ENCODE measurements at regions not wholly inside any gene's neighbourhood (a gene's known extent, or its start where the extent isn't known, plus 50 kb on each side); places are given as distances from the start of the nearest gene placed in this dataset.

DNA sequence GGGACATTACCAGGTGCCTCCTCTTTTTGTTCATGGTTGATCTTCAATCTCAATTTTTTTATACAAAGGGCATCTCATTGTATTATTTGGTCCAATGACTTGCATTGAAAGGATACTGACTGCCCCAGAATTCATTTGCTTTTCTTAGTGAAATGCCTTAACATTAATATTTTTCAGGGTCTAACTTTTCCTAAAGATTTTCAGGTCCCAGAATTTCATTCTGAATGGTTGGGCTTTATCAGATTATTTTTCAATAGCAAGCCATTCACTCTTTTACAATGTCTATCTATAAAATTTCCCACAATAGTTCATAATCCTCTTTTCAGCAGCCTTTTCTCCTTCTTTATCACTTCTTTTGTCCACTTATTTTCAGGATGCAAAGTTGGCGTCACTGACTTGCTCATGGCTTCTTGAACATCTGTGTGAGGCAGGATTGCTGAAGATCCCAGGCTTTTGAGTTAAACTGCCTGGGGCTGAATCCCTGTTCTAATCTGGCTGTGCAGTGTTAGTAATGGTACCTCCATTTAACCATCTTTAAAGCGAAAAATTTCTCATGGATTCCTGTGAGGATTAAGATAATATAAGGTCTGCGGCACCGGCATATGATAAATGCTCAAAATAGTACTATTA, 131.7 kb upstream of the HDAC9 start:
- no peak for DNase-seq (ENCODE audit: low read depth)

DNA sequence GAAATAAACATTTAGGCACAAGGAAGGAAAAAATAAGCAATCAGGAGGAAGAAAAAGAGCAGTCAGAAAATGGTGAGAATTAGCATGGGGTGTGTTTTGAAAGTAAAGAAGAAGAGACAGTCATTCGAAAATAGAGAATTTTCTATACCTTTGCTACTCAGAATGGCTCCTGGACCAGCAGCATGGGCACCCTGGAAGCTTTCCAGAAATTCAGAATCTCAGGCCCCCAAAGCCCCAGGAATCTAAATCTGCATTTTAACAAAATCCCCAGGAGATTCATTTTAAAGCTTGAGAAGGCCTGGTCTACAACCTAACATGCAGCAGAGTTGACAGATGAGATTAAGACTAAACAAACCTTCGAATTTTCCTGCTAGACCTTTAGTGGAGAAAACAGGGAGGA, 131.2 kb upstream of the HDAC9 start:
- DNase-seq (ENCODE audit: low read depth), result no peak

DNA sequence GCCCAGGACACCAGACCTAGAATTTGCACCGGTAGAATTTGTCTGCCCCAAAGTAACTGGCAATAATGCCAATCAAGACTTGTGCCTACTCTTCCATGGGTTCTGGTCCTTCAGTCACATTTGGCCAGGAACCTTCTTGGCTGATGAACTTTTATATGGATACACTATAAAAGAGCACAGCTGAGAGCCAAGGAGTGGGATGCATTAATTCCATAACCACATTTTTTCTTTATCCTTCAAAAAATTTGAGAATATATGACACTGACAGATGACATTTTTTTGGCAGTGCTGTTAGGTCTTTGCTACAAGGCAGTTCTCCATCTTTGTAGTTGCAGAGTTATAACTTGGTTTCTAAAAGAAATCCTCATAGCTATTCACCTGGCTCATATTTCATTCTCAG, 129.2 kb upstream of the HDAC9 start:
- DNase-seq (ENCODE audit: low read depth), result no peak

DNA sequence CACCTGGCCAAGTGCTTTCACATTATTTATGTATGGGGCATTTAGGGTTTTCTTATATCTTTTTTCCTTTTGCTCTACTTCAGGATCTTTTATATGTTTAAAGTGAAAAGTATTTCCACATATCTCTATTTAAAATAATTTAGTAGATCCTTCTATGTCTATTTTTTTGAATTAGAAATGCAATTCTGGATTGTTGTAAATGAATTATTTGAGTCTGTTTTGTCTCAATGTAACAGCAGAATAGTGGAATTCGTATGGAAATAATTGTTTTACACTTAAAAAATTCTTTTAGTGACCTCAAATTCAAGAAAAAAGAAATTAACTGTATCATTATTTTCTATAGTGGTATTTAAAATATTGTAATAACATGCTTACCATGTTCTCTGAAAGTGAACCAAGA, 126.5 kb upstream of the HDAC9 start:
- no peak for DNase-seq (ENCODE audit: low read depth)

DNA sequence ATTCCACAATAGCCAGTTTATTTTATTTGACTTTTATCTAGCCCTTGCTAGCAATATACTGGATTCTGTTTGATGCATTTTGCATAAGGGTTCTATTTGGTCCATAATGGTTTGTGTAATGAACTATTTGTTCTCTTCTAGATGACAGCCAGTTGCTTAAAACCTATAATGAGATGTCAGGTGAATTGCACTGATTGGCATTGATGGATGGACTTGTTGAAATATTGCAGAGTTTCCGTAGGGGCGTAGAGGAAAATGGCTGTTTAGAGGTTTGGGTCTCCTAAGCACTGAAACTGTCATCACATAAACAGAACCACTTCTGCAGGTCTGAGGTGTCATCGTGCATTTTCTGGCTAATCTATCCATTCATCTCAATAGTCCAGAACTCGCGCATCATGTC, 124.9 kb upstream of the HDAC9 start:
- DNase-seq (ENCODE audit: low read depth), result no peak

DNA sequence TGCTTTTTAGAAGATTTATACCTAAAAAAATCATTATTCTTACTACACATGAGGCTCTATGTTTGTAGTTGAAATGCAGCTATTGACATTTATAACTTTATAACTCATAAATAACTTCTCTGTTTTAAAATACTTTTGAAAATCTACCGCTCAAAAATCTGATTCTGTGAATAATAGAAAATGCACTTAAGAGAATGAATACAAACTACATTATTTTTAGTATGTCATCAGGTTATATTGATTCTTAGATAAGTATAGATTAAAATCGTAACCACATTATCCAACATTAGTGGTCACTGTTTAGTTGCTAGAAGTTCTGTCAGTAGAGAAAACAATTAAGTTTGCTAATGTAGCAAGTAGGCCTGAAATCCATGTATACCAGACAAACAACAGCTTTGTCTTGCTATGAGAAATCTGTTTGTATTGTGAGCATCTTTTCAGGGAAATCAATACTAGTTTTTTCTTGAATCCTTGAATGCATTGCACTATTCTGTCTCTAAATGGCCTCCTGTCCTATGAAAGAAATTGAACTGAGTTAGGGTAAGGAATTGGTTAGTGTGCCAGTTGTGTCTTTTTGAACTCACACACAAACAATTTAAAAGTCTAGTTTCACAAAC, 116.5 kb upstream of the HDAC9 start:
- DNase-seq (ENCODE audit: low read depth), result no peak

DNA sequence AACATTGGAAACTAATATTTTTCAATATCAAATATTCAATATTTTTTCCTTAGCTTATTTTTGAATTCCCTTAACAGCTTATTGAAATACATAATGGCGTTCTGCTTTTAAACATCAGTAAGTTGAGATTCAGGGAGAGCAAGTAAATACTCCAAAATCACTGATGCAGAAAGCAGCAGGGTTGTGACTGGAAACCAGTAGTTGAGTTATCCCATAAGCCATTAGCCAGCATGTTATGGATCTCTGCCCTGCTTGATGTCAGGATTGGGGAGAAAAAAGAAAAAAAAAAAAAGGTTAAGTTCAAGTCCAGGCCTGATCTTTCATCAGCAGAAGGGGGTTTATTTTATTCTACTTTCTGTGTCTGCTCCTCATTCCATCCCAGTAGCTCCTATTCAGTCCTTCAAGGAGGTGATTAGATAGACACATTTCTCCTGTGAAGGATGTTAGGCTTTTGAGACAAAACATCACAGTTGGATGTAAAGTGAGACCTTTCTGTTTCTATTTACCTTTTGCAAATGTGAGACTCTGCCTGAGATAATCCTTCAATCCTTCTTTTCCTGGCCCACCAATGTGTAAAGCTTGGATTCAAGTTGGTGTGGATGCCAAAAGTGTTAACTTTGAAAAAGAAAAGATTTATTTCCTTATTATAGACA, 110.9 kb upstream of the HDAC9 start:
- peak; percentile 6 for DNase-seq (ENCODE audit: low read depth)

DNA sequence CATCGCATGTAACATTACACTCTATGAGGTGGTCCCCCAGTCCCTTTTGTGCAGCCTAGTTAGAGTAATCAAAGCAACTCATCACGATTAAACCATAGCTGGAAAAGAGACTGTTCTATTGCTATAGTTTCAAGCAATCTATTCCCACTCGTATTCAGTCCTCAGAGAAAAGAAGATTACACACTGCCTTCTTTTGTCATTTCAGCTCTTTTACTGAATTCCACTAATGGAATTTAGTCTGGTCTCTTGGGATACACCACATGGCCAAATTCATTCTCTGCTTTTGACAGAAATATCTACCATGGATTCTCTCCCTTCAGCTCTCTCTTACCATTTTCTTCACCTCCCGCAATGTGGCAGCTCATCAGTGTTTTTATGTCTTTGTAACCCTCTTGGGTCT, 108.9 kb upstream of the HDAC9 start:
- no peak for DNase-seq (ENCODE audit: low read depth)

DNA sequence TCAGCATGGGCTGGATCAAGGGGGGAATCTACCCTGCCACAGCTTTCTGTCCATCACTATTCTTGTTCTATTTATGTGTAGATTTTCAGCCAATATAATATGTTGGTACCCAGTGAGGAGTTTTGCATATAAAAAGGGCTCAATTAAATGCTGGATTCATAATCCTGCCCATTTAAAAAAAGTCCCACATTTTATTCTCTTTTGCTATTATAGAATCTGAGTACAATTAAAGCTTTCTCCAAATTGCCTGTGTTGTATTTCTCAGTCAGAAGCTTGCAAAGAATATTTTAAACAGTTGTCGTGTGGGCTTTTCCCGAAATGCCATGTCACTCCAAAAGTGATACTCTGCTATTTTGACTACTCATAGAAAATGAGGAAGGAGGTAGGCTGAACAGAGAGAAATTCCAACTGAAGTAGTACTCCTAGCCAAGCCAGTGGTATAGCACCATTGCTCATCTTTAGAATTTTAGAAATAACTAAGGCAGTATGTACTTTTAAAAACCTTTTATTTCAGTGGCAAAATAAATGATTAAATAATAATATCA, 108.3 kb upstream of the HDAC9 start:
- no peak for DNase-seq (ENCODE audit: low read depth)

DNA sequence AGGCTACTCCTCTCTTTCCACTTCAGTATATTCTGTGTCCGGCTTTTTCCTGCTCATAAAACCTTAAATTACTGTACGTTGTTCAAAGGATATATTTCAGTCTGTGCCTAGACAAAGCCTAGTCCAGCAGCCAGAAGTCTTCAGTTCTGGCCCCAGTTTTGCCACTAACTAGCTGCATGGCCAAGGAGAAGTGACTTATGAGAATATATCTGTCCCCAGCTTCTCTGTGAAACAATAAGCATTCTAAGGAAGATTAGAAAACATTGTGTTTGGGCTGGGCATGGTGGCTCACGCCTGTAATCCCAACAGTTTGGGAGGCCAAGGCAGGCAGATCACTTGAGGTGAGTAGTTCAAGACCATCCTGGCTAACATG, 105.0 kb upstream of the HDAC9 start:
- DNase-seq (ENCODE audit: low read depth), result no peak

DNA sequence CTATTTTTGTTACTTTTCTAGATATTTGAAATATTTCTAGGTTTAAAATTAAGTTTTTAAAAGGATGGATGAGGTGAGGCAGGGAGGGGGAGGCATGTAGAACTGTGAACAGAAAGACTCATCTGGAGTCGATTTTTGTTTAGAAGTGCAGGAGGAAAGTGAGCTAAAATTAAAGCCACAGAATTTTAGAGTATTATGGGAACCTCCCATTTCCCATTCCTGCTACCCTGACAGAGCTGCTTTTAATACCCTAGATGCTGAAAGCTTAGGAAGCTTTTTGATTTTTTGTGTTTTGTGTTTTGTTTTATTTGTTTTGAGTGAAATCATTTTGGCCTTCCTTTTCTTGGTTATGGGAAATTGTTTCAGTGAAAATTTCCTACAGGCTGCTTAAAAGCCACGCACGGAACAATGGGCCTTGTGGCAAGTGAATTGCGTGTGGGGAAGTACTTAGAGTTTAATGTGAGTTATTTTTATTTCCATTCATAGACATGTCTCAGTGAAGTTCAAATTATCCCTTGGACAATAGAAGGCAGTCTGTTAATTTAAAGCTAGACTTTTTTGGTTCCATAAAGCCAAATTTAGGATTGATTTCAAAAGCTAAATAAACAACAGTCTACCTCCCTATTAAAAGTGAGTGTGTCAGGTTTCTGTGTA, 102.0 kb upstream of the HDAC9 start:
- DNase-seq (ENCODE audit: low read depth), result no peak

DNA sequence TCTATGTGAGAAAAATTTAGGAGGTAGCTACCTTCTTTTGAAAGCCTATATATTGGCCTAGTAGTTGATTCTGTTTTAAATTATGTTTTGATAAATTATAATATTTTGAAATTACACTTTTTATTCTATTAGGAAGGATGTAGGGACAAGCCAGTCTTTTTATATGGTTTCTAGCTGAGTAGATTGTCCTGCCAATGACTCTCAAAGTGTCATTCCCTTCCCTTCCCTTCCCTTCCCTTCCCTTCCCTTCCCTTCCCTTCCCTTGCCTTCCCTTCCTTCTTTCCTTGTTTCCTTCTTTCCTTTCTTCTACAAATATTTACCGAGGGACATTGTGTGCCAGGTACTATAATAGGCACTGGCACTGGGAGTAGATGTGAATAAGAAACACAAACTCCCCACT, 99.7 kb upstream of the HDAC9 start:
- DNase-seq (ENCODE audit: low read depth), result no peak

DNA sequence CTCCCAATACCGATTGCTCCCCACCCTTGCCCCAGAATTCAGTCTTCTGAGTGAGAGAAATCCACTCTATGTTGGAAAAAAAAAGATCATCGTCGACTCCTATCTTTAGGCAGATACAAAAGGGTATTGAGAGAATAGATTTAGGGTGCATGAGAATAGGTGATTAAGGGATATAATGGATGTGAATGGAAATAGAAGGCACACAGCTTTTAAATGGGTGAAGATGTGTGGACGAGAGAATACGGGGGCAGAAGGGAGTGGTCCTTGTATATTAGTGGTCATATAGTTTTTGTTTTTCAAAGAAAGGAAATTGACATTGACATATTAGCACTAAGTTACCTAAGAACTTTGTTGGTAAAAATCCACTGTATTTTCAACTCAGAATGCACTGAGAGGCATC, 98.6 kb upstream of the HDAC9 start:
- no peak for DNase-seq (ENCODE audit: low read depth)

DNA sequence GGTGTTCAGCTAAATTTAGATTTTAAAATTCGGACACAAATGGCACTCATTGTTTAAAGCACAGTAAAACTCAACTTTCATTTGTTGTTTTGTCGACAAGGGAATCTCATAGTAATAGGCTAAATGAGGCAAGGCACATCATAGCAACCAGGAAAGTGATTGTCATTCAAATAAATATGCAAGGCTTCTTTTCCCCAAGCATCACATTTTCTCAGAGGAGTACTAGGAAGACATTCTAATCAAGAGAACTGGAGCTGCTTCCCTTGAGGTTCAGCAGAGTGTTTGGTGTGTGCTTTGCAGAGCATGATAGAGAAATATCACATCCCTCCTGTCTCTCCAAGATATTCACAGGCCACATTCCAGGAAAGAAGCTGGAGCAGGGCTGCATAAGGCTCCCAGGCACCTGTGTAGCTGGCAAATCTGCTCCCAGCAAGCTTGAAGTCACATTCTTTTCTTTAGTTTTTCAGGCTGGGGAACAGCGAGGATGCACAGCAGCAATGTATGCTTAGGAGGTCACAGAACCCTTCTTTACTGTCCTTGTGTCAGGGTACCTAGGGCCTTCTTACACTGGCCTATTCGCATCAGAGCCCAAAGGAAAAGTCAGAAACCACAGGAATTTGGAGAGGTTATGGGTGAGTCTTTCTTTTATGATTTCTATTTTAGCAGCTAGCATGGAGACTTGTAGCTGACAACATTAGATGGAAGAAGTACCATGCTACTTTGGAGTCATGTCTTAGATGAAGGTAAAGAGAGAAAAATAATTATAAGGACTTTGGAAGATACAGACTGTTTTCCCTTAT, 95.9 kb upstream of the HDAC9 start:
- no peak for DNase-seq (ENCODE audit: low read depth)

DNA sequence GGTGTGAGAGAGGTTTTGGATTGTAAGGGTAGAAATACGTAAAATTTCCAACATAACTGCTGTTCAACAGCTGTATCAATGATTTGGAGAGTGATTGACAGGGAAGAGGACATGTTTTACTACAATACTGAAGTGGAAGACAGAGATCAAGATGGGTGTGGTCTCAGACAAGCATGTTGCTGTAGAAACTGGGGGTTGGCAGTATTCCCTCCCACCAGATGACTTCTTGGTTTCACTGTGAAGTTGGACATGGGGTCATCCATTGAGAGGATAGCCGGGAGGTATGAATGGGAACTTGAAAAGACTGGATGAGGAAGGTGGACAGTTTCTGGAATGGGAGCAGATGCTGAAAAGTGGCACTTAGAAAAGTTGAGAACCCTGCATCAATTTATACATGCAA, 95.3 kb upstream of the HDAC9 start:
- no peak for DNase-seq (ENCODE audit: low read depth)

DNA sequence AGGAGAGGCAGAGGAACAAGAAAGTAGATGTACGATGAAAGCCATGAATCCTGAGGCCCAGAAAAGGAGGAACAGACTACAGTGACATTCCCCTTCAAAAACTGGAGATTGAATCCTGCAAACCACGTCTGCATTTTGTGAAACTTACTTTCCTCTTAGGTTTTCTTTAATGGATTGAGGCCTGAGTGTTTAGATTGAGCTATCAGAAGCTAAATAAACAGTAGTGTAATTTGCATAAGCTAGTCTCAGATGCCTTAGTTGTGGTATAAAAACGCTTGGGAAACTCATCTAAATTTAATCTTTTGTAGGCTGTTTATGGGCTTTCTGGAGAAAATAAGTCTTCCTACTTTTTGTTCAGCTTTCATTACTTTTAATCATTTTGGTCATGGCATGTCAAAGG, 94.8 kb upstream of the HDAC9 start:
- no peak for DNase-seq (ENCODE audit: low read depth)

DNA sequence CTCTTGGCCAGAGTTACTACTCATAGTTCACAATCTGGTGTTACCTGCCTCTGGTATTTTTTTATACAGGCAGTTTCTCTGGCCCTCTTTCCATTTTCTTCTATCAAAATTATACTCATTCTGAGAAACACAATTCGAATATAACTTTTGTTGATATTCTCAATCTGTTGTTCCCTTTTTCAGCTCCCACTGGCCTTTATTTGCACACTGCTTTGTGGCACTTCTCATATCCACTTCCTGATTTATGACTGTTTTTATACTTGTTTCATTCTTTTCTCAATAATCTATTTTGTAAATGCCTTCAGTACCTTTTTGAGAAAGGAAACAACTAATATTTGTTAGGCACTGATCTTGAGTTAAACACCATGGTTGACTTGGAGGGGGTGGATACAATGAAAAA, 93.8 kb upstream of the HDAC9 start:
- no peak for DNase-seq (ENCODE audit: low read depth)

DNA sequence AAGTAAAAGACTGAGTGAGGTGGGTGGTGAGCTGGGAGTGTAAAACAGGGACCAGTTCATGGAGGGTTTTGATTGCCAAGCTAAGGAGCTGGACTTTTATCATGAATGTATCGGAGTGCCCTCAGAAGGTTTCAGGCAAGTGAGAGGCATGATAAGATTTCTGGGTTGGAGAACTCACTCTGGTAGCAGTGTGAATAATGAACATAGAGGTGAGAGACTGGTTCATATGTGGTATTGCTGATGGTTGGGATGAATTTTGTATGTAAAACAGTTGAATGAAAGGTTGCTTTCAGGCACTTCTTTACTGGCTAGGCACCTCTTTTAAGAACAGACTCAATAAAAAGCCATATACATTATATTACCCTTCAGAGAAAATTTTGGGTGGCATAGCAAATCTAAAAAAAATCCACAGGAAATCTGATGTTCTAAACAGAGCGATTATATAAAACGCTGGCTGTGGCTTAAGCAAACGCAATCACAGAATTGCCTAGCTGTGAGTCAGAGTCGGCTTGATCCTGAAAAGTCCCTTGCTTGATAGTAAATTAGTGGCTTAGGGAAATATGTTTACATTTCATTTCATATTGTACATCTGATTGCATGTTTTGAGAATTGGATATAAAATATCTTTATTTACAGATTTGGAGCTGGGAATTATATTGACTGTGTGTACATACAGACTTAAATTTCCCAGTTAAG, 92.9 kb upstream of the HDAC9 start:
- peak; percentile 57 for DNase-seq (ENCODE audit: low read depth)

DNA sequence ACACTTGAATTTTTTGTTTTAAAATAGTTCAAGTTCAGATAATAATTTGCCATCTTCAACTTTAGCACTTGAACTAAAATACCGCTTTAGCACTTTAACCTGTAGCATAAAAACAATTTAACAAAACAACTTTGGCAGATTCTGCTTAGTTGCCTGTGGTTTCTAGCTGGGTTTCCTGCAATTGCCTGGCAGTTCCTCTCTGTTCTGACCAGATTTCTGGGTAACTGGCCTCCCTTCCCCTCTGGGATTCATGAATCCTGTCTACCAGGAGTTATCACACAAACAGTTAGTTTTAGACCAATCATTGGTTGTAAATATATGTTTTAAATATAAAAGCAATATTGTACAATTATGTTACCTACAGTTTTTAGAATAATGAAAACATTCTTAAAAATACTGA, 89.8 kb upstream of the HDAC9 start:
- DNase-seq (ENCODE audit: low read depth), result no peak

DNA sequence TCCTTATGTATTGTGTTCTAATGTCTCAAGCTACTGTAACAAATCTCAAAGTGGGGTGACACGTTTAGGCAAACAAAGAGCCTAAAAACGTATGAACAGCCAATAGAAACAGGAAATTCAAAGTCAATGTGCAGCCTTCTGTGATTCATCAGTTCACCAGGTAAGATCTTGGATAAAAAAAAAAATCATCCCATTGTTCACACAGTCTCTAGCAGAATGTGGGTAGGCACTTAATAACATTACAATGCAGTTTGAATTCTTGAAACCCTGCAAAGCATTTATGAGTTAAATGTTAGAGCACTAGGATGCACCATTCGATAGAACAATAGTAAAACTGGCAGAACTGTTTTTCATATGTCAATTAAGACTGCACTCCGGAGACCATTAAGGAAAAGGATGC, 88.2 kb upstream of the HDAC9 start:
- no peak for DNase-seq (ENCODE audit: low read depth)

DNA sequence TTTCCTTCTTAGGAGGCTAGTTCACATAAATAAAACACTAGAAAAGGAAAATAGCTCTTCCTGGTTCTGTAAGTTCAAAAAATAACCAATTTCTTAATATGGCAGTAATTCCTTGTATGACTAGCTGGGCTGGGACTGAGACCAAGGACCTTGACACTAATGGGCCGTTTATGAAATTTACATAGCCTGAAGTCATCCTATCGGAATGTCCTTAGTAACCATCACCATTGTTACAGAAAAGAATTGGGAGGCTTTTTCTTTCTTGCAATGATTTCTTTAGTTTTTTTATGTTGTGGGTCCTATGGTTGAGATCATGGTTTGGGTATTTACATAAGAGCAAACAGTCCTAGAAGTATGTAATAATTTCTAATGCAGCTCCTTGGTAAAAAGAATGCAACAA, 87.1 kb upstream of the HDAC9 start:
- peak; percentile 82 for DNase-seq (ENCODE audit: low read depth)

DNA sequence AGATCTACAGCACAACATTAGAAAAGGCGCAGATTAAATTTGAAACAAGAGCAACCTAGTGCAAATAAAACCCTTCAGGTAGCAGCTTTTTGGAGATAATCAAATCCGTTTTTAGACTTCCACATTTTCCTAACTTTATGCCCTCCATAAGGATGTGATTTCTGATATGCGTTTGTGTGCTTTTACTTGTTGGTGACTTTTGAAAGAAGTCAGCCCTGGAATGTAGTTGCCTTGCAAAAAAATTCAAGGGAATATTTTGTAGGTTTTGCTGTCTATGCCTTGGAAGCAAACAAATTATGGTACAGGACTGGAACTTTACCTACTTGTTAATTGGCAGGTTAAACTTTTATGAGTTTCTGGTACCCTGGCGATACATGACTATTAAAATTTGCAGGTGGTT, 86.7 kb upstream of the HDAC9 start:
- no peak for DNase-seq (ENCODE audit: low read depth)
